Calu3 (cell line): ENCODE measurements at regions not wholly inside any gene's neighbourhood (a gene's known extent, or its start where the extent isn't known, plus 50 kb on each side); places are given as distances from the start of the nearest gene placed in this dataset.

Experiments
- BruUV-seq: library from RNA; stranded (reverse); fragments of 400-500 nt; replicated peaks from 2 replicates; lab custom pipeline; 2021; lab: Mats Ljungman, UMichigan
- CTCF ChIA-PET: fragments of 300-600 bp; sonication (Branson Sonifier 250); formaldehyde crosslinking; loops from one replicate; lab custom pipeline; 2022; ENCODE audit warnings: antibody characterized with exemption; lab: Charles Lee
- DNase-seq: peaks from one replicate; pipeline ENCODE4 v3.0.0; 2022
- H3K27ac Mint-ChIP-seq: one replicate; pipeline ENCODE4 v1.8.0; 2022; ENCODE audit warnings: mixed read lengths; ENCODE audit not compliant: unreplicated experiment
- H3K27me3 Mint-ChIP-seq: one replicate; pipeline ENCODE4 v1.8.0; 2022; ENCODE audit warnings: mixed read lengths; ENCODE audit not compliant: unreplicated experiment
- H3K36me3 Mint-ChIP-seq: one replicate; pipeline ENCODE4 v1.8.0; 2022; ENCODE audit warnings: mild to moderate bottlenecking, moderate library complexity, mixed read lengths; ENCODE audit not compliant: insufficient read depth, unreplicated experiment
- H3K4me1 Mint-ChIP-seq: one replicate; pipeline ENCODE4 v1.8.0; 2022; ENCODE audit warnings: mild to moderate bottlenecking, low read depth, mixed read lengths; ENCODE audit not compliant: unreplicated experiment
- H3K4me3 Mint-ChIP-seq: one replicate; pipeline ENCODE4 v1.8.0; 2022; ENCODE audit warnings: mild to moderate bottlenecking, low read depth, moderate library complexity, mixed read lengths; ENCODE audit not compliant: unreplicated experiment
- H3K9me3 Mint-ChIP-seq: one replicate; pipeline ENCODE4 v1.8.0; 2022; ENCODE audit warnings: low read depth, mixed read lengths; ENCODE audit not compliant: unreplicated experiment
- intact Hi-C: fragments of 100-400 bp; cut with micrococcal nuclease; formaldehyde crosslinking; loops from one replicate; pipeline ENCODE4 v1.10.0; 2022; ENCODE audit not compliant: unreplicated experiment
- TF ChIP-seq, protein P1 (sequence below): fragments of 200-600 bp; IDR thresholded peaks from one replicate; pipeline ENCODE4 v1.8.0; 2022; ENCODE audit warnings: antibody characterized with exemption; ENCODE audit not compliant: unreplicated experiment

DNA sequence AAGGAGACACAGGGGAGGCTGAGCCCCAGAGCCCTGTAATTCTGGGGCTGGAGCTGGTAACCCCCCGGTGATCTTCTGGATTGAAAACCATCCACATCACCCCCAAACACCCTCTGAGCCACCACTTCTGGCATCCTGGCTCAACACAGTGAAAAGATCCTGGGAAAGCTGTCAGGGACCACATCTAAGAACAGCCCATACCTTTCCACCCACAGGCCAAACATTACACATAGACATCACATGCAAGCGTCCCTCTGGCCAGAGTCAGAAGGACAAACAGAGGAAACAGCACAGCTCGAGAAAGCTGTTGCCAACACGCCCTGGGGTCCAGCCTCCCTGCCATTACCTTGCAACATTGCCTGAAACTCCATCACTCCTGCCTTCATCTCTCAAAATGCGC, 469.5 kb downstream of the SOX6 start:
- Mint-ChIP-seq H3K4me1 (no peaks in the 10 kb centered on the region), H3K27ac (no peak overlapping the region)

DNA sequence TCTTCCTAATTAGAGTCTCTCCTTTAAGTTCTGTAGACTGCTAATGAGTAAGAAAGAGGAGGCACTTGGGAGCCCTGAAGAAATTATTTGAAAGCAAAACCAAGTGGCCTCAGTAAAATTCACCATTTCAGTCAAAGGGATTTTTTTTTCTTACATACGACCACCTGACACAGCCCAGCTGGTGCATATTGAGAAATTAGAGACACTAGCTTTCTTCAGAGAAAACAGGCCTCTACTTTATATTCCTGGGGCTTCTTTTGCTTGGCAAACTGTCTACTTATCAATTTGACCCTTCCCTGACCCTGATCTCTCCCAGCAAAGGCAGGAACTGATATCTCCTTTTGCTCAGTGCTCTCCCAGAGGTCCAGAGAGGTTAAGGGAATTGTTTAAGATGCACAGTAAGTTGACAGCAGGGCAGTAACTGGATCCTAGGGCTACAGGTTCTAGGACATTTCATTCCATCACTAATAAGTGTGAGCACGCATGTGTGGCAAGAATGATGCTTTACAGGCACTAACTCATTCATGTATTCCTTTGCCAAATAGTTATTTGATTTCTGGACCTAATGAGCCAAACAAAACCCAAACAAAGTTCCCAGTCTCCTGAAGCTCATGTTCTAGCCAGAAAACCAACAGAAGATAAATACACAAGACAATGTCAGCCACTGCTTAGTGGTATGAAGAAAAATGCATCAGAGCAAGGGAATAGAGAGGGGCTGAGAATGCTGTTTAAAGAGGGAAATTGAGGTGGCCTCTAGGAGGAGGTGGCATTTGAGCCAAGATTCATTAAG, 467.6 kb downstream of the SOX6 start:
- H3K27ac Mint-ChIP-seq, result no peak overlapping the region
- CTCF ChIA-PET, result no interaction called here
- H3K9me3 Mint-ChIP-seq, result no peaks in the 10 kb centered on the region
- intact Hi-C loops, result no loop called here
- no peaks in the 10 kb centered on the region for H3K36me3 Mint-ChIP-seq
- H3K4me1 Mint-ChIP-seq, result peaks cover 11% of the 10 kb centered on the region
- H3K27me3 Mint-ChIP-seq, result no peaks in the 10 kb centered on the region
- no TSS peak for BruUV-seq
- H3K4me3 Mint-ChIP-seq, result no peak overlapping the region
- TF ChIP-seq, protein P1, sequence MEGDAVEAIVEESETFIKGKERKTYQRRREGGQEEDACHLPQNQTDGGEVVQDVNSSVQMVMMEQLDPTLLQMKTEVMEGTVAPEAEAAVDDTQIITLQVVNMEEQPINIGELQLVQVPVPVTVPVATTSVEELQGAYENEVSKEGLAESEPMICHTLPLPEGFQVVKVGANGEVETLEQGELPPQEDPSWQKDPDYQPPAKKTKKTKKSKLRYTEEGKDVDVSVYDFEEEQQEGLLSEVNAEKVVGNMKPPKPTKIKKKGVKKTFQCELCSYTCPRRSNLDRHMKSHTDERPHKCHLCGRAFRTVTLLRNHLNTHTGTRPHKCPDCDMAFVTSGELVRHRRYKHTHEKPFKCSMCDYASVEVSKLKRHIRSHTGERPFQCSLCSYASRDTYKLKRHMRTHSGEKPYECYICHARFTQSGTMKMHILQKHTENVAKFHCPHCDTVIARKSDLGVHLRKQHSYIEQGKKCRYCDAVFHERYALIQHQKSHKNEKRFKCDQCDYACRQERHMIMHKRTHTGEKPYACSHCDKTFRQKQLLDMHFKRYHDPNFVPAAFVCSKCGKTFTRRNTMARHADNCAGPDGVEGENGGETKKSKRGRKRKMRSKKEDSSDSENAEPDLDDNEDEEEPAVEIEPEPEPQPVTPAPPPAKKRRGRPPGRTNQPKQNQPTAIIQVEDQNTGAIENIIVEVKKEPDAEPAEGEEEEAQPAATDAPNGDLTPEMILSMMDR, result no peak
- DNase-seq, result no peak

More for the DNA sequence above, 469.5 kb downstream of the SOX6 start:
- TF ChIP-seq, protein P1, result no peak
- Mint-ChIP-seq H3K9me3 (no peaks in the 10 kb centered on the region), H3K27me3 (no peaks in the 10 kb centered on the region), H3K36me3 (no peaks in the 10 kb centered on the region), H3K4me3 (no peak overlapping the region)
- CTCF ChIA-PET, result no interaction called here
- intact Hi-C loops, result no loop called here
- BruUV-seq, result no TSS peak
- DNase-seq, result no peak

DNA sequence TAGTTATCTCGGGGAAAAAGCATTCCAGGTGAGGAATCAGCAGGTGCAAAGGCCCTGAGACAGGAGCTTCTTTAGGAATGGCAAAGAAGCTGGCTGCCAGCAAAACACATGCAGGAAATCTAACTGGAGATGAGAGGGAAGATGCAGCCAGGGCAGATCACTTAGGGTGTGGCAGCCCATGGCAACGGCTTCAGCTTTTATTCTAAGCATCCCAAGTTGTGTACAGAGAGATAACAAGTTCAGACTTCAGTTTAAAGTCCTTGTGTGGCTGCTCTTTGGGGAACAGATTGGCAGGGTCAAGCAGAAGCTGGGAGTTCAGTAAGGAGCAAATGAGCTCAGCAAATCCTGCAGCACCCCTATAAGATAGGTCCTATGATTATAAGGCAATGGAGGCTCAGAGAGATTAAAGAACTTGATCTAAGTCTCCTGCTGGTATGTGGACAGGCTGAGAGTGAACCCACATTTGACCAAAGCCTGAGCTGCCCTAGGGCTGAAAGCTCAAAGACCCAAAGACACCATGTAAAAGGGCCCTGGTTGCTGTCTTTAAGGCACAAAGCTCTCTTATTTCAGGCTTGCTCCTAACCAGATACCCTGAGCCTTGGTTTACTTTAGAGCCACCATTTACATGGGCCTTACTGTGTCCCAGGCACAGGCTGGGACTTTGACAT, 466.8 kb downstream of the SOX6 start:
- BruUV-seq, result no TSS peak
- CTCF ChIA-PET, result interaction anchor here (0.8 kb wide), 1 partner anchor 9 kb away, joined by 3 read pairs; no protein-coding TSS in a partner anchor
- H3K4me3 Mint-ChIP-seq, result no peak overlapping the region
- TF ChIP-seq, protein P1, result no peak
- DNase-seq, result no peak
- H3K9me3 Mint-ChIP-seq, result no peaks in the 10 kb centered on the region
- H3K27me3 Mint-ChIP-seq, result no peaks in the 10 kb centered on the region
- peaks cover 11% of the 10 kb centered on the region for H3K4me1 Mint-ChIP-seq
- no peak overlapping the region for H3K27ac Mint-ChIP-seq
- H3K36me3 Mint-ChIP-seq, result no peaks in the 10 kb centered on the region
- intact Hi-C loops, result no loop called here

DNA sequence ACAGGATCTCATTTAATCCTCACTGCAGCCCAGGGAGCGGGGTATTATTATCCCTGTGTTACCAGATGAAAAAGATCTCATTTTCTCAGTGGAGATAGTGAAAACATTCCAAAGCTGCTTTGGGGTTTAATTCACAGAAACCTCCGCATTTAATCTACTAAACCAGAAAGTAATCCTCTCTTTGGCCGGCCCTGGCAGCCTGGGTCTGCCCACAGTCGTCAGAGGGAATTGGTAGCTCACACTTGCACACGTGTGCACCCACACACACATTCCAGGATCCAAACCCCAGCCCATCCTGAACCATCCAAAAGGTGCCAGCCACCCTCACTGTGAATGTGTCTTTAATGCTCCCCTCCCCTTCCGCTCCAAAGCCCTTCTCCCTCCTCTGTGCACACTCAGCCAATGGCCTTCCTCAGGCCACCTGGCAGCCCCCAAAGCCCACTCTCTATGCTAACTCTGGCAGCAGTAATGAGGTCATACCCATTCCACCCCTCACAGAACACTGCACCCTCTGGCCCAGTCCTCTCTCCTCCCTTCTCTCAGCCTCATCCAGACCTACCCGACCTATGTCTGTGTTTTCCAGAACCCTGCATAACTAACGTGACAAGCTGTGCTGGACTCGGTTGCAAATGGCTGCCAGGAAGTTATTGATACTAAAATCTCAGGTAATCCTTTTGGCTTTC, 466.2 kb downstream of the SOX6 start:
- Mint-ChIP-seq H3K36me3 (no peaks in the 10 kb centered on the region), H3K27ac (no peak overlapping the region), H3K9me3 (no peaks in the 10 kb centered on the region), H3K4me3 (no peak overlapping the region), H3K27me3 (no peaks in the 10 kb centered on the region), H3K4me1 (peaks cover 11% of the 10 kb centered on the region)
- TF ChIP-seq, protein P1, result no peak
- BruUV-seq, result no TSS peak
- intact Hi-C loops, result no loop called here
- DNase-seq, result no peak
- CTCF ChIA-PET, result interaction anchor here (0.8 kb wide), 1 partner anchor 9 kb away, joined by 3 read pairs; no protein-coding TSS in a partner anchor
